ENCODE measurements at regions not wholly inside any gene's neighbourhood (a gene's known extent, or its start where the extent isn't known, plus 50 kb on each side); places are given as distances from the start of the nearest gene placed in this dataset.

- no peak for TF ChIP-seq MYC (IDR thresholded peaks at IDR 0.05; ENCODE audit: borderline replicate concordance, low read length)
- no peak for TF ChIP-seq CHD2 (IDR thresholded peaks at IDR 0.05; ENCODE audit: low read length, partially characterized antibody)
Observed at GRCh38 chr2:242054881-242055801, 185.6 kb downstream of the RTP5 start (continued).

GRCh38 chr2:242056026-242056425 is 186.5 kb downstream of the RTP5 start:
- FAIRE-seq (no peak), ATAC-seq (no peak), DNase-seq (ENCODE audit: low read depth in 1 of 2, low spot score in 1 of 2) (no peak)
- no peak for TF ChIP-seq HEYL (CRISPR knock-in tag; IDR thresholded peaks at IDR 0.05)
- no peak for TF ChIP-seq PBX3 (IDR thresholded peaks at IDR 0.05)
- no peak for TF ChIP-seq CEBPB (IDR thresholded peaks at IDR 0.05)
- no peak for TF ChIP-seq GATA3 (IDR thresholded peaks at IDR 0.05; ENCODE audit: borderline replicate concordance)
- no peak for TF ChIP-seq CBX8 (IDR thresholded peaks at IDR 0.05)
- TF ChIP-seq HOXB13 (CRISPR knock-in tag; IDR thresholded peaks at IDR 0.05; ENCODE audit: low read depth) = no peak
- no peak for TF ChIP-seq EHMT2 (IDR thresholded peaks at IDR 0.05; ENCODE audit: low read depth)
- no peak for TF ChIP-seq JUN (IDR thresholded peaks at IDR 0.05)
- TF ChIP-seq BHLHE40 (IDR thresholded peaks at IDR 0.05; ENCODE audit: low read depth, low read length) = no peak
- TF ChIP-seq NR3C1 (IDR thresholded peaks at IDR 0.05) = no peak
- no peak for TF ChIP-seq ZFP36 (IDR thresholded peaks at IDR 0.05; ENCODE audit: borderline replicate concordance, partially characterized antibody)
- TF ChIP-seq SMC3 (IDR thresholded peaks at IDR 0.05) = no peak
- no peak for TF ChIP-seq HES2 (IDR thresholded peaks at IDR 0.05)
- no peak for TF ChIP-seq POLR2A (IDR thresholded peaks at IDR 0.05; ENCODE audit: low read length)
- TF ChIP-seq KDM5A (IDR thresholded peaks at IDR 0.05) = no peak
- TF ChIP-seq ZSCAN20 (CRISPR knock-in tag; IDR thresholded peaks at IDR 0.05) = no peak
- TF ChIP-seq NPAS2 (CRISPR knock-in tag; IDR thresholded peaks at IDR 0.05; ENCODE audit: borderline replicate concordance) = no peak
- TF ChIP-seq POLR2AphosphoS2 (conservative IDR thresholded peaks at IDR 0.05; ENCODE audit: low read length) = no peak
- ChIA-PET CTCF (no interaction called here), POLR2A (no interaction called here)
- Histone ChIP-seq H3K27ac (no peak overlapping the region), H3K4me3 (no peak overlapping the region), H3K4me2 (no peak overlapping the region), H3K4me1 (no peaks in the 10 kb centered on the region), H3K9me3 (peaks cover 15% of the 10 kb centered on the region)
- 75% methylated on average over 10 of the region's 10 CpGs for WGBS (ENCODE audit: missing lambda C conversion rate)

DNA sequence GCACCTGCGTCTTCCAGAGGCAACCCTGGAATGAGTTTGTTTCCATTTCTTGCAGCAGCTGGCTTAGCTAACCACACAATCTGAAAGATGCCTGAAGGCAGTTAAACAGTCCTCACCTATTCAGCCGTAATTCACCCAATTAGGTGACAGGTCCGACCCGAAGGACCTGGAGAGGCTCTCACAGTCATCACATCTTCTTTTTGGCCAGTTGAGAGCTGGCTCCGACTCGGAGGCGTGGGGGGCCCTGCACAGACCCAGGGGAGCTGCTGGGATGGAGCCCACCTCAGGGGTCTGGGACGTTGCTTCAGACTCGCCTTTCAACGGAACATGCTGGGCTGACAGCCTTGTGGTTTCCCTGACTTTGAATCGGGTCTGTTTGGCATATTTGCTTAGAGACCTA is 187.3 kb downstream of the RTP5 start:
- Histone ChIP-seq H3K4me3 (no peak overlapping the region), H3K9me3 (peaks cover 17% of the 10 kb centered on the region), H3K4me2 (no peak overlapping the region), H3K4me1 (no peaks in the 10 kb centered on the region), H3K27ac (no peak overlapping the region)
- WGBS (ENCODE audit: missing lambda C conversion rate) = 28% methylated on average over 11 of the region's 11 CpGs
- ChIA-PET POLR2A (no interaction called here), CTCF (no interaction called here)
- DNase-seq (ENCODE audit: low read depth in 1 of 2, low spot score in 1 of 2) (no peak), ATAC-seq (no peak), FAIRE-seq (no peak)
- TF ChIP-seq REST (IDR thresholded peaks at IDR 0.05) (no peak), CTCF (IDR thresholded peaks at IDR 0.05) (no peak), CBX8 (IDR thresholded peaks at IDR 0.05) (no peak), GATA3 (IDR thresholded peaks at IDR 0.05; ENCODE audit: borderline replicate concordance) (no peak), RAD21 (conservative IDR thresholded peaks at IDR 0.05 in 1 of 2, IDR thresholded peaks at IDR 0.05 in 1 of 2) (no peak), NR3C1 (IDR thresholded peaks at IDR 0.05) (no peak)

Data from A549 (cell line).